ENCODE measurements at regions not wholly inside any gene's neighbourhood (a gene's known extent, or its start where the extent isn't known, plus 50 kb on each side); places are given as distances from the start of the nearest gene placed in this dataset.
"Not testable (repeated sequence)": the region's sequence is repeated elsewhere in the genome, so short reads cannot be mapped to it uniquely, and the experiment has no call there.

- intact Hi-C loops (cut with micrococcal nuclease), result loop anchor here (1.0 to 10.0 kb wide), 6 partner anchors 102 to 649 kb away; no protein-coding TSS in a partner anchor
- H3K27ac Mint-ChIP-seq, result no peak overlapping the region
- peaks cover 18% of the 10 kb centered on the region for H3K4me1 Mint-ChIP-seq (ENCODE audit: low read depth)
- peaks cover 8% of the 10 kb centered on the region for H3K36me3 Mint-ChIP-seq (ENCODE audit: low read depth)
- DNase-seq (ENCODE audit: low spot score), result peak; percentile 55
- H3K9me3 Mint-ChIP-seq, result peaks cover 11% of the 10 kb centered on the region
- H3K4me3 Mint-ChIP-seq (ENCODE audit: low read depth), result peak overlapping the region; percentile 26
- peaks cover 2% of the 10 kb centered on the region for H3K27me3 Mint-ChIP-seq (ENCODE audit: low read depth)
These were observed 179.0 kb upstream of the RGS6 start for GRCh38 chr14:71753126-71753830.

- peaks cover 4% of the 10 kb centered on the region for H3K36me3 Mint-ChIP-seq (ENCODE audit: low read depth)
- H3K4me1 Mint-ChIP-seq (ENCODE audit: low read depth), result peaks cover 18% of the 10 kb centered on the region
- H3K27me3 Mint-ChIP-seq (ENCODE audit: low read depth), result peaks cover 2% of the 10 kb centered on the region
- intact Hi-C loops (cut with micrococcal nuclease), result loop anchor here (1.0 to 10.0 kb wide), 6 partner anchors 101 to 650 kb away; no protein-coding TSS in a partner anchor
- no peak overlapping the region for H3K27ac Mint-ChIP-seq
- H3K9me3 Mint-ChIP-seq, result peaks cover 6% of the 10 kb centered on the region
- DNase-seq (ENCODE audit: low spot score), result no peak
- no peak overlapping the region for H3K4me3 Mint-ChIP-seq (ENCODE audit: low read depth)
These were observed 178.3 kb upstream of the RGS6 start for GRCh38 chr14:71753976-71754375.

GRCh38 chr14:71754422-71755095 lies 177.7 kb upstream of the RGS6 start:
- intact Hi-C loops (cut with micrococcal nuclease), result loop anchor here (5.0 to 10.0 kb wide), 3 partner anchors 100 to 637 kb away; no protein-coding TSS in a partner anchor
- DNase-seq (ENCODE audit: low spot score), result no peak
- H3K27ac Mint-ChIP-seq, result no peak overlapping the region
- H3K27me3 Mint-ChIP-seq (ENCODE audit: low read depth), result peaks cover 2% of the 10 kb centered on the region
- no peak overlapping the region for H3K4me3 Mint-ChIP-seq (ENCODE audit: low read depth)
- no peaks in the 10 kb centered on the region for H3K36me3 Mint-ChIP-seq (ENCODE audit: low read depth)
- peaks cover under 1% of the 10 kb centered on the region for H3K9me3 Mint-ChIP-seq
- peaks cover 18% of the 10 kb centered on the region for H3K4me1 Mint-ChIP-seq (ENCODE audit: low read depth)

- intact Hi-C loops (cut with micrococcal nuclease), result loop anchor here (10.0 kb wide), 1 partner anchor 96 kb away; no protein-coding TSS in a partner anchor
- Mint-ChIP-seq H3K4me3 (ENCODE audit: low read depth) (no peak overlapping the region), H3K36me3 (ENCODE audit: low read depth) (no peaks in the 10 kb centered on the region), H3K27me3 (ENCODE audit: low read depth) (peaks cover 10% of the 10 kb centered on the region), H3K27ac (no peak overlapping the region), H3K9me3 (no peaks in the 10 kb centered on the region), H3K4me1 (ENCODE audit: low read depth) (peaks cover 1% of the 10 kb centered on the region)
- no peak for DNase-seq (ENCODE audit: low spot score)
These were observed 173.8 kb upstream of the RGS6 start for GRCh38 chr14:71758229-71758951.

- Mint-ChIP-seq H3K9me3 (no peaks in the 10 kb centered on the region), H3K4me3 (ENCODE audit: low read depth) (no peak overlapping the region), H3K27me3 (ENCODE audit: low read depth) (peaks cover 32% of the 10 kb centered on the region), H3K4me1 (ENCODE audit: low read depth) (no peaks in the 10 kb centered on the region), H3K36me3 (ENCODE audit: low read depth) (no peaks in the 10 kb centered on the region), H3K27ac (no peak overlapping the region)
- intact Hi-C loops (cut with micrococcal nuclease), result no loop called here
- DNase-seq (ENCODE audit: low spot score), result no peak
These were observed 169.7 kb upstream of the RGS6 start for GRCh38 chr14:71762575-71762974.

GRCh38 chr14:71764701-71765382 lies 167.4 kb upstream of the RGS6 start:
- DNase-seq (ENCODE audit: low spot score), result no peak
- Mint-ChIP-seq H3K36me3 (ENCODE audit: low read depth) (no peaks in the 10 kb centered on the region), H3K27ac (no peak overlapping the region), H3K4me1 (ENCODE audit: low read depth) (no peaks in the 10 kb centered on the region), H3K9me3 (no peaks in the 10 kb centered on the region), H3K4me3 (ENCODE audit: low read depth) (no peak overlapping the region), H3K27me3 (ENCODE audit: low read depth) (peaks cover 42% of the 10 kb centered on the region)
- intact Hi-C loops (cut with micrococcal nuclease), result no loop called here

GRCh38 chr14:71765505-71765904 lies 166.7 kb upstream of the RGS6 start:
- Mint-ChIP-seq H3K4me1 (ENCODE audit: low read depth) (no peaks in the 10 kb centered on the region), H3K4me3 (ENCODE audit: low read depth) (no peak overlapping the region), H3K36me3 (ENCODE audit: low read depth) (no peaks in the 10 kb centered on the region), H3K27ac (no peak overlapping the region), H3K9me3 (no peaks in the 10 kb centered on the region), H3K27me3 (ENCODE audit: low read depth) (peaks cover 44% of the 10 kb centered on the region)
- intact Hi-C loops (cut with micrococcal nuclease), result no loop called here
- no peak for DNase-seq (ENCODE audit: low spot score)

- Mint-ChIP-seq H3K36me3 (ENCODE audit: low read depth) (peaks cover 22% of the 10 kb centered on the region), H3K4me1 (ENCODE audit: low read depth) (peaks cover 3% of the 10 kb centered on the region), H3K9me3 (peaks cover 28% of the 10 kb centered on the region), H3K27me3 (ENCODE audit: low read depth) (peaks cover 42% of the 10 kb centered on the region), H3K4me3 (ENCODE audit: low read depth) (no peak overlapping the region), H3K27ac (no peak overlapping the region)
- intact Hi-C loops (cut with micrococcal nuclease), result no loop called here
- DNase-seq (ENCODE audit: low spot score), result no peak
These were observed 161.8 kb upstream of the RGS6 start for GRCh38 chr14:71770431-71770830.

- intact Hi-C loops (cut with micrococcal nuclease); DNase-seq (ENCODE audit: low spot score); H3K4me3 Mint-ChIP-seq (ENCODE audit: low read depth); H3K4me1 Mint-ChIP-seq (ENCODE audit: low read depth); H3K27ac Mint-ChIP-seq: not testable (repeated sequence)
- Mint-ChIP-seq H3K27me3 (ENCODE audit: low read depth) (peaks cover 35% of the 10 kb centered on the region), H3K9me3 (peaks cover 30% of the 10 kb centered on the region), H3K36me3 (ENCODE audit: low read depth) (peaks cover 23% of the 10 kb centered on the region)
These were observed 160.8 kb upstream of the RGS6 start for GRCh38 chr14:71771421-71771820.

- intact Hi-C loops (cut with micrococcal nuclease); H3K27ac Mint-ChIP-seq; DNase-seq (ENCODE audit: low spot score); H3K4me3 Mint-ChIP-seq (ENCODE audit: low read depth): not testable (repeated sequence)
- Mint-ChIP-seq H3K36me3 (ENCODE audit: low read depth) (peaks cover 23% of the 10 kb centered on the region), H3K27me3 (ENCODE audit: low read depth) (peaks cover 30% of the 10 kb centered on the region), H3K9me3 (peaks cover 30% of the 10 kb centered on the region), H3K4me1 (ENCODE audit: low read depth) (peaks cover 16% of the 10 kb centered on the region)
These were observed 160.2 kb upstream of the RGS6 start for GRCh38 chr14:71771996-71772395.

- intact Hi-C loops (cut with micrococcal nuclease), result no loop called here
- H3K4me1 Mint-ChIP-seq (ENCODE audit: low read depth), result peaks cover 20% of the 10 kb centered on the region
- H3K27ac Mint-ChIP-seq, result no peak overlapping the region
- no peak for DNase-seq (ENCODE audit: low spot score)
- H3K9me3 Mint-ChIP-seq, result peaks cover 30% of the 10 kb centered on the region
- no peak overlapping the region for H3K4me3 Mint-ChIP-seq (ENCODE audit: low read depth)
- H3K36me3 Mint-ChIP-seq (ENCODE audit: low read depth), result peaks cover 23% of the 10 kb centered on the region
- H3K27me3 Mint-ChIP-seq (ENCODE audit: low read depth), result peaks cover 22% of the 10 kb centered on the region
These were observed 158.2 kb upstream of the RGS6 start for GRCh38 chr14:71773898-71774481.

All from activated T-helper 2 cell treated with anti-CD3 and anti-CD28 coated beads, Interferon-gamma antibody, Interleukin-2, Interleukin-4, amounts not matched to agents 10 μg/mL and 5 μg/mL and 100 μg/mL, durations not matched to agents 14 hours and 24 hours and 36 hours (primary cell).